ENCODE measurements at regions not wholly inside any gene's neighbourhood (a gene's known extent, or its start where the extent isn't known, plus 50 kb on each side); places are given as distances from the start of the nearest gene placed in this dataset.

- TF ChIP-seq ZNF274 (IDR thresholded peaks at IDR 0.05; ENCODE audit: low read depth, low read length) (no peak), YY1 (IDR thresholded peaks at IDR 0.05; ENCODE audit: insufficient read depth, insufficient read length) (no peak), SUZ12 (IDR thresholded peaks at IDR 0.05; ENCODE audit: extremely low read depth, insufficient read depth, insufficient read length) (no peak)
- no peaks in the 10 kb centered on the region; the same call in 1 of the 2 replicates for H3K9me3 ChIP-seq (ENCODE audit: insufficient read depth, low read length)
- H3K27me3 ChIP-seq (ENCODE audit: insufficient read depth, insufficient read length), result no peaks in the 10 kb centered on the region
- DNase-seq (ENCODE audit: low read depth, low spot score), result no peak
- H3K4me1 ChIP-seq (ENCODE audit: insufficient read depth, insufficient read length), result no peaks in the 10 kb centered on the region
- no peak overlapping the region for H3K9ac ChIP-seq (ENCODE audit: insufficient read length, low read depth)
- H3K4me3 ChIP-seq (ENCODE audit: insufficient read length, low read depth), result no peak overlapping the region
- no peaks in the 10 kb centered on the region for H3K36me3 ChIP-seq (ENCODE audit: insufficient read depth, insufficient read length, low read length)
Measured at GRCh38 chr2:160913323-160913722, 246.9 kb upstream of the TANK start.

GRCh38 chr2:160914217-160914616 is 246.0 kb upstream of the TANK start:
- H3K27me3 ChIP-seq (ENCODE audit: insufficient read depth, insufficient read length), result no peaks in the 10 kb centered on the region
- H3K36me3 ChIP-seq (ENCODE audit: insufficient read depth, insufficient read length, low read length), result no peaks in the 10 kb centered on the region
- H3K4me3 ChIP-seq (ENCODE audit: insufficient read length, low read depth), result no peak overlapping the region
- H3K9ac ChIP-seq (ENCODE audit: insufficient read length, low read depth), result no peak overlapping the region
- no peak for DNase-seq (ENCODE audit: low read depth, low spot score)
- H3K9me3 ChIP-seq (ENCODE audit: insufficient read depth, low read length), result no peaks in the 10 kb centered on the region; the same call in 1 of the 2 replicates
- TF ChIP-seq YY1 (IDR thresholded peaks at IDR 0.05; ENCODE audit: insufficient read depth, insufficient read length), result no peak
- no peak for TF ChIP-seq ZNF274 (IDR thresholded peaks at IDR 0.05; ENCODE audit: low read depth, low read length)
- TF ChIP-seq SUZ12 (IDR thresholded peaks at IDR 0.05; ENCODE audit: extremely low read depth, insufficient read depth, insufficient read length), result no peak
- H3K4me1 ChIP-seq (ENCODE audit: insufficient read depth, insufficient read length), result no peaks in the 10 kb centered on the region

- Histone ChIP-seq H3K36me3 (ENCODE audit: insufficient read depth, insufficient read length, low read length) (no peaks in the 10 kb centered on the region), H3K4me3 (ENCODE audit: insufficient read length, low read depth) (no peak overlapping the region), H3K9ac (ENCODE audit: insufficient read length, low read depth) (no peak overlapping the region), H3K4me1 (ENCODE audit: insufficient read depth, insufficient read length) (no peaks in the 10 kb centered on the region), H3K9me3 (ENCODE audit: insufficient read depth, low read length) (no peaks in the 10 kb centered on the region; the same call in 1 of the 2 replicates), H3K27me3 (ENCODE audit: insufficient read depth, insufficient read length) (no peaks in the 10 kb centered on the region)
- DNase-seq (ENCODE audit: low read depth, low spot score), result no peak
- TF ChIP-seq YY1 (IDR thresholded peaks at IDR 0.05; ENCODE audit: insufficient read depth, insufficient read length), result no peak
- TF ChIP-seq ZNF274 (IDR thresholded peaks at IDR 0.05; ENCODE audit: low read depth, low read length), result no peak
- no peak for TF ChIP-seq SUZ12 (IDR thresholded peaks at IDR 0.05; ENCODE audit: extremely low read depth, insufficient read depth, insufficient read length)
Measured at GRCh38 chr2:160916300-160916699, 243.9 kb upstream of the TANK start.

GRCh38 chr2:160917850-160918249 is 242.4 kb upstream of the TANK start:
- no peaks in the 10 kb centered on the region for H3K36me3 ChIP-seq (ENCODE audit: insufficient read depth, insufficient read length, low read length)
- no peaks in the 10 kb centered on the region for H3K4me1 ChIP-seq (ENCODE audit: insufficient read depth, insufficient read length)
- H3K9ac ChIP-seq (ENCODE audit: insufficient read length, low read depth), result no peak overlapping the region

GRCh38 chr2:160918258-160918657 is 242.0 kb upstream of the TANK start:
- H3K36me3 ChIP-seq (ENCODE audit: insufficient read depth, insufficient read length, low read length), result no peaks in the 10 kb centered on the region
- no peak overlapping the region for H3K4me3 ChIP-seq (ENCODE audit: insufficient read length, low read depth)
- no peaks in the 10 kb centered on the region for H3K4me1 ChIP-seq (ENCODE audit: insufficient read depth, insufficient read length)
- H3K9ac ChIP-seq (ENCODE audit: insufficient read length, low read depth), result no peak overlapping the region
- H3K9me3 ChIP-seq (ENCODE audit: insufficient read depth, low read length), result no peaks in the 10 kb centered on the region; the same call in 1 of the 2 replicates
- H3K27me3 ChIP-seq (ENCODE audit: insufficient read depth, insufficient read length), result no peaks in the 10 kb centered on the region
- no peak for DNase-seq (ENCODE audit: low read depth, low spot score)
- TF ChIP-seq ZNF274 (IDR thresholded peaks at IDR 0.05; ENCODE audit: low read depth, low read length), result no peak
- TF ChIP-seq YY1 (IDR thresholded peaks at IDR 0.05; ENCODE audit: insufficient read depth, insufficient read length), result no peak
- no peak for TF ChIP-seq SUZ12 (IDR thresholded peaks at IDR 0.05; ENCODE audit: extremely low read depth, insufficient read depth, insufficient read length)

More at GRCh38 chr2:160917850-160918249, 242.4 kb upstream of the TANK start:
- H3K27me3 ChIP-seq (ENCODE audit: insufficient read depth, insufficient read length), result no peaks in the 10 kb centered on the region
- no peak overlapping the region for H3K4me3 ChIP-seq (ENCODE audit: insufficient read length, low read depth)
- no peak for DNase-seq (ENCODE audit: low read depth, low spot score)
- TF ChIP-seq YY1 (IDR thresholded peaks at IDR 0.05; ENCODE audit: insufficient read depth, insufficient read length), result no peak
- TF ChIP-seq SUZ12 (IDR thresholded peaks at IDR 0.05; ENCODE audit: extremely low read depth, insufficient read depth, insufficient read length), result no peak
- TF ChIP-seq ZNF274 (IDR thresholded peaks at IDR 0.05; ENCODE audit: low read depth, low read length), result no peak
- no peaks in the 10 kb centered on the region; the same call in 1 of the 2 replicates for H3K9me3 ChIP-seq (ENCODE audit: insufficient read depth, low read length)

GRCh38 chr2:160918906-160919503 is 241.2 kb upstream of the TANK start:
- Histone ChIP-seq H3K4me3 (ENCODE audit: insufficient read length, low read depth) (no peak overlapping the region), H3K4me1 (ENCODE audit: insufficient read depth, insufficient read length) (no peaks in the 10 kb centered on the region), H3K27me3 (ENCODE audit: insufficient read depth, insufficient read length) (no peaks in the 10 kb centered on the region), H3K36me3 (ENCODE audit: insufficient read depth, insufficient read length, low read length) (no peaks in the 10 kb centered on the region), H3K9me3 (ENCODE audit: insufficient read depth, low read length) (no peaks in the 10 kb centered on the region; the same call in 1 of the 2 replicates), H3K9ac (ENCODE audit: insufficient read length, low read depth) (no peak overlapping the region)
- TF ChIP-seq ZNF274 (IDR thresholded peaks at IDR 0.05; ENCODE audit: low read depth, low read length) (no peak), SUZ12 (IDR thresholded peaks at IDR 0.05; ENCODE audit: extremely low read depth, insufficient read depth, insufficient read length) (no peak), YY1 (IDR thresholded peaks at IDR 0.05; ENCODE audit: insufficient read depth, insufficient read length) (no peak)
- DNase-seq (ENCODE audit: low read depth, low spot score), result peak; percentile 54

GRCh38 chr2:160920061-160920460 is 240.2 kb upstream of the TANK start:
- DNase-seq (ENCODE audit: low read depth, low spot score), result no peak

More at GRCh38 chr2:160920061-160920460, 240.2 kb upstream of the TANK start:
- H3K9me3 ChIP-seq (ENCODE audit: insufficient read depth, low read length), result no peaks in the 10 kb centered on the region
- H3K36me3 ChIP-seq (ENCODE audit: insufficient read depth, insufficient read length, low read length), result no peaks in the 10 kb centered on the region
- H3K4me3 ChIP-seq (ENCODE audit: insufficient read length, low read depth), result no peak overlapping the region
- H3K9ac ChIP-seq (ENCODE audit: insufficient read length, low read depth), result no peak overlapping the region
- no peaks in the 10 kb centered on the region for H3K27me3 ChIP-seq (ENCODE audit: insufficient read depth, insufficient read length)
- no peaks in the 10 kb centered on the region for H3K4me1 ChIP-seq (ENCODE audit: insufficient read depth, insufficient read length)
- TF ChIP-seq SUZ12 (IDR thresholded peaks at IDR 0.05; ENCODE audit: extremely low read depth, insufficient read depth, insufficient read length) (no peak), ZNF274 (IDR thresholded peaks at IDR 0.05; ENCODE audit: low read depth, low read length) (no peak), YY1 (IDR thresholded peaks at IDR 0.05; ENCODE audit: insufficient read depth, insufficient read length) (no peak)
